NT2/D1 (cell line): ENCODE measurements at regions not wholly inside any gene's neighbourhood (a gene's known extent, or its start where the extent isn't known, plus 50 kb on each side); places are given as distances from the start of the nearest gene placed in this dataset.

Experiments
- SUZ12 ChIP-seq: IDR thresholded peaks from 2 replicates; pipeline ENCODE4 v1.6.1; 2011; ENCODE audit not compliant: insufficient read length, insufficient read depth; ENCODE audit errors: extremely low read depth
- YY1 ChIP-seq: IDR thresholded peaks from 2 replicates; pipeline ENCODE4 v1.6.1; 2011; ENCODE audit not compliant: insufficient read length, insufficient read depth

DNA sequence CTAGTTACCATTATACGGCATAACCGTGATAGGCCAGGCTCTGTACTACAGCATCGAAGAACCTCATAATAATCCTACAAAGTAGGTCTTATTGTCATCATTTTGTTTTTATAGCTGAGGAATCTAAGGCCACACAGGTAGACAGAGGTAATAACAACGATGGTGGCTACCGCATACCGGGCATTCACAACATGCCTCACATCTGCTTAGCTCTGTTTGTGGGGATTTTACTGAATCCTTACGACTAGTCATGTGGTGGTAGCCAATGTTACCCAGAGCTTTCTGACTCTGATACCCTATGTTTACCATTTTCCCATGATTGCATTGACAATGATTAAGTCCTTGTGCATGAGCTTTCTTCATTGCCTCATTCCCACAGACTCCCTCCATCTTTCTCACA lies 269.4 kb downstream of the TCF7L2 start:
- TF ChIP-seq YY1 (no peak), SUZ12 (no peak)
